AG08396 (cell line): ENCODE measurements at regions not wholly inside any gene's neighbourhood (a gene's known extent, or its start where the extent isn't known, plus 50 kb on each side); places are given as distances from the start of the nearest gene placed in this dataset.

Experiments used
- DNase-seq: peaks from one replicate; pipeline ENCODE4 v3.0.0; 2012; ENCODE audit warnings: low spot score, mixed read lengths

DNA sequence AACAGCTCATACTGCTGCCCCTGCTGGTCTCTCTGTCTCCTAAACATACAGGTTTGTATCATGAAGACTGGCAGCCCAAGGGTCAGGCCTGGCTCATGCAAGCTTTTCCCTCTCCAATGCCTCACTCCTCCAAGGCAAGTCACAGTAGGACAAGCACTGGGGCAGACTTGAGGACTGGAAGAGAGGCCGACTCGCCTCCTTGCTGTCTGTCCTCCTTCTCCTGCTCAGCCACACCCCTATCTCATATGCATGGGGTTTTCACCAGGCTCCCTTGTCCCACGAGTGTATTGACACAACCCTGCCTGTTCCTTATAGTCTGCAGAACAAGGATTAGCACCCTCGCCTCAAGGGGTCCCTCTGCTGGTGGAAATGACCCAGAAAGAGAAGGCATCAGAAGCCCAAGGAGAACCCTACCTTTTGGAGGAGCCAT, 223.7 kb downstream of the SOX11 start:
- DNase-seq, result no peak

DNA sequence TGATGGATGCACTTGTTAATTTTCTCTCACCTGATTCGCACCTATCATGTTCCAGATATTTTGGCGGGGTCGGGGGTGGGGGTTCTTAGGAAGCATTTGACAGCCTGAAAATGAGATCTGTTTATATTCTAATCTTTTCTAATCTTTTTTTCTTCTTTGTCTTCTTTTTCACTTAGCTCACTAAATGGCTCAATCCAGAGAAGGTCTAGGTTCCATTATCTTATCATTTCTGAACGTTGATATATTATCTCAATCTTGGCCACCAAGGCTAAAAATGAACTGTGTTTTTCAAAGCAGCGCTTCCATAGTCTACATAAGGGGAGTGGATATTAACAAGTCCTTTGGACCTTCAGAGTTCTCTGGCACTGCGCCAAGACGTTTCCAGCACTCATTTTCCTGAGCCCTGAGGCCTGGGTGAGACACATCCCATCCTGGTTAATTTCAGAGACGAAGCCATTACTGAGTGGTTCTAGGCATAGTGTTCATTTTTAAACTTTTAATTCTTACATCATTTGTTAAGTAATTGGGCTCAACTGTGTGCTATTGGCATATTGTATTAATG, 229.0 kb downstream of the SOX11 start:
- DNase-seq, result no peak

DNA sequence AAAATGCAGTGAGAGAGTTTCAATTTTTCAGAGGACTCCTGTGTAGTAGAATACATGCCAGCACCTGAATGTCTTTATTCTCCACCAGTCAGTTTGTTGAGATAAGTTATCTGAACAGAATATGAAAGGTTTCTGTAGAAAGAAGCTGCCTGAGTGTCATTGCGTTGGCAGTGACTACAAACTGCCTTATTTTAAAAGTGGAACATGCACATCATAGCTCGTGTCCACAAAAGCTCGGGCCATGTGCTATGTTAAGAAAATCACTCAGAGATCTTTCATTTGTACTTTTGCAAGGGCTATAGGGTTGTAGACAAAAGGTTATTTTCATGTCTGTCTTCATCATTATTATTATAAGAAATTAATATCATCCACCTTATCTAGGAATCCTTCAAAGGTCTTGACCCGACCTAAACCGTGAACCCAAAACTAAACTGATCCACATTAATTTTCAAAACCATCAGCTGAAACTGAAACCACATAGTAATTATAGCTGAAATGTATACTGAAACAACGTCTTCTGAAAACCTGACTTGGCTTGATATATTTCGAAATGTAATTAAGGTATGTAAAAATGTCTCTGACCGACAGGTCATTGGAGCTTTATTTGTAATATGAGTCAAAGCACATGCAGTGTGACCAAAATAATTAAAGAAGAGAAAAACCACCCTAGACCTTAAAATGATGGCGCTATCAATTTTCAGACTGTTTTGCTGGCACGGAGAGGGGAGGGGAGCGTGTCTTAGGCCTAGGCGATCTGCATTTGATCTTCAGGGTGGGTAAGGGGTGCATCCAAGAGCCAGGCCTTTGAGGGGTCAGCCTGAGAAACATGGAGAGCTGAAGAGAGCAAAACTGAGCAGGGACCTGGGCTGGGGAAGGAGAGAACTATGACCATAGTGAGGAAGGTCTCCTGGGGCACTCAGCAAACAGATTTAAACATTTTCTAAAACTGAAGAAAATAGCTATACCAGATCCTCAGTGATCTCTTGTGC, 232.1 kb downstream of the SOX11 start:
- no peak for DNase-seq

DNA sequence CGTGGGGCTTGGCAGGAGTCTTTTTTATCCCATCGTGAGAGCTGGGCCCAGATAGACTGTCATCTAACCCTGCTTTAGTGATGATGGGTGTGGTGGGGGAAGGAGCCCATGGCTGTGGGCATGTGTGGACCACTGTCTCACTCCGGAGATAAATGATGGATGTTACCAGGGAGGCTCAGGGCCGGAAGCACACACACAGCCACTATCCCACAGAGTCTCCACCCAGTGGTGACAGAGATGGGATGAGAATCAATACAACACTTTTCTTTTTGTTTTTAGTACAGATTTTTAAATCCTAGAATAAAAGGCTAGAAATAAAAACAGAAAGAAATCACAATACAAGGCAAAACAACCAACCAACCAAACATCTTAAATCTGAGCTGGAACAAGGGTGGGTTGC, 233.4 kb downstream of the SOX11 start:
- no peak for DNase-seq

DNA sequence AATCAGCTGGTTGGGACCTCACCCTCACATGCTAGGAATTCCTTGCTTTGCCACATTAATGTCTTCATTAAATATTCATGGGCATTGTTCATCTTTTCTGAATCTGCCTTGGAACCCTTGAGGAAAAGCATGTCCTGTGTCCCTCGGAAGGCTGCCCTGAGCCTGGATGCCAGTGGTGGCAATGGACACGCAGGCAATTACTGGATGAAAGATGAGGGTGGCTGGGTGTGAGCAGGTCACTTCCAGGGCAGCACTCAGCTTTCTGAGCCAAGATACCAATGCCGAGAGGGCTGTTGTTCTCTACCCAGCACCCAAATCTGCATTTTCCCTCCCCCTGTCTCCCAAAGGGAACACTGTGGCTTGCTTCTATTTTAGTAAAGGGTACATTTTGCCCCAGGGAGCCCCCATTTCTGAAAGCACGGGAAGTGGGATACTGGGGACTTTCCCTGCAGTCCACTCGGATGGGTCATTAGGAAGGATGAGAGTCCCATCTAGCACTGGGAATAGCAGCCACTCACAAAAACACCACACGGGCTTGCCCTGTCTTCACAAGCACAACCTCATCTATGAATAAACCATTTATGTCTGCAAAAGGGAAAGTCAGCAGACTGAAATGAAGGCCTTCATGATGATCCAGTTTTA, 234.8 kb downstream of the SOX11 start:
- no peak for DNase-seq

DNA sequence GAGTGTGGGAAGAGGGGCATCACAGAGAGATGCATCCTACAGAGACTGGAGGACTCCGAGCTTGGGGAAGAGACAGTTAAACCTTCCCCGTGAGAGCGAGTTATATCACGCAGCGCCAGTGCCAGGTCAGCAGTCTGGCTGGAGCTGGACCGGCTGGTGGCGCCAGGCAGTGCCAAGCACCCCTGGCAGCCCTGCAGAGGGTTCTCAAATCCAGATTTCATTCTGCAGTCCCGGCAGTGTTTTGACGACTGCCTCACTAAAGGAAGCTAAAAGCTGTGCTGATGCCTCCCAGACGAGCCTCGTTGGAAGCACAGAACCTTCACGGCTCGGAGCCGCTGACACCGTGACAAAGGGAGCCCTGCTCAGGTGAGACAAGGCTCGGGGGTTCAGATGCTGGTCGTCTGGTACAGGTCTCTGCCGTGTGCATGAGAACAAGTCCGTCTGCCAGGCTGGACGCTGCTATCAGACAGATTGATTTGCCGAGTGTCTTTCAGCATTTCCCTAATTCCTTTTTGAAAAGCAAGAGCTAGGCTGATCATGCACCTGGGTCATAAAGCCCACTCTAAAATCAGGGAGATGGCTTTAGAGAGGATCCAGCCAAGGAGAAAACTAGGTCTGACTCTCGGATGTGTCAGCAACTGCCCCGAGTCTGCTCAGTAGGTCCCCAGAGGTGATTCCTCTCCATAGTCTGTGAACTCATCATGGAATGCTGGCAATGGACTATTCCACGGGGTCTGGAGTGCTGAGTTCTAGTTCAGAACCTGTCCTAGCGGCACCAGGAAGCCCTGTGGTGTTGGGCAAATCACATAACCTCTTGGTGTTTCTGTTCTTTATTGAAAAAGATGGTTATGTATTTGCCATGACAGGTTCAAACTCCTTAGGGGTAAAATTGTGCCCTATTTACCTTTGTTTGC, 240.6 kb downstream of the SOX11 start:
- DNase-seq, result no peak

DNA sequence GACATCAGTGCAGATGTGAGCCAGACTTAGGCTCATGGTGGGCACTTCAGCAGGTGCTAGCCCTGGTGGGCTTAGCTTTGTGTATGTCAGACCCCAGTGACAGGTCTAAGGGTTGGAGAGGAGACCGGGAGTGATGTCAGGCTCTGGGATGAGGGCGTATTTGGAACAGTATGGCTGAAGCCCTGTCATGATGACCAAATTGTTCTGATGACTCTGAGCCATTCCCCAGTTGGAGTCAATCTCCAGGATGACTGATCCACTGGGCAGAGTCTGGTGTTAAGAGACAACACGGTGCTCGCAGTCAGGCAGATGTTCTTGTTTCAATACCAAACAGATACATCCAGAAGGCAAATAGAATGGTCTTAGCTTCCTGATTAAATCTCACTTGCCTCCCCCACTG, 241.5 kb downstream of the SOX11 start:
- no peak for DNase-seq

DNA sequence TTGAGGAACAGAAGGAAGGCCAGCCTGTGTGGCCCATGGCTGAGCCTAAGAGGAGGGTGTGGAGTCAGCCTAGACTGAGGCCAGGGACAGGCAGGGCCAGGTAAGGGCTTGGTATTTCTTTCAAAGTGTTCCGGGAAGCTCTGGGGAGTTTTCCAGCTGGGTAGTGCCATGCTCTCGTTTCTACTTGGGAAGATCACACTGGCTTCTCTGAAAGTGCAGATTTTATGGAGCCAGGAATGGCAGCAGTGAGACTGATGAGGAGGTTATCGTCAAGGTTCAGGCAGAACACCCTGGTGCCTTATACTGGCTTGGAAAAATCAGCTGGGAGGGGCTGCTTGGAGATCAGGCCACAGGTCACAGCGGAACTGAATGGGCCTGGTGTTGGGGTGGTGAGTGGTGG, 245.1 kb downstream of the SOX11 start:
- DNase-seq, result no peak

DNA sequence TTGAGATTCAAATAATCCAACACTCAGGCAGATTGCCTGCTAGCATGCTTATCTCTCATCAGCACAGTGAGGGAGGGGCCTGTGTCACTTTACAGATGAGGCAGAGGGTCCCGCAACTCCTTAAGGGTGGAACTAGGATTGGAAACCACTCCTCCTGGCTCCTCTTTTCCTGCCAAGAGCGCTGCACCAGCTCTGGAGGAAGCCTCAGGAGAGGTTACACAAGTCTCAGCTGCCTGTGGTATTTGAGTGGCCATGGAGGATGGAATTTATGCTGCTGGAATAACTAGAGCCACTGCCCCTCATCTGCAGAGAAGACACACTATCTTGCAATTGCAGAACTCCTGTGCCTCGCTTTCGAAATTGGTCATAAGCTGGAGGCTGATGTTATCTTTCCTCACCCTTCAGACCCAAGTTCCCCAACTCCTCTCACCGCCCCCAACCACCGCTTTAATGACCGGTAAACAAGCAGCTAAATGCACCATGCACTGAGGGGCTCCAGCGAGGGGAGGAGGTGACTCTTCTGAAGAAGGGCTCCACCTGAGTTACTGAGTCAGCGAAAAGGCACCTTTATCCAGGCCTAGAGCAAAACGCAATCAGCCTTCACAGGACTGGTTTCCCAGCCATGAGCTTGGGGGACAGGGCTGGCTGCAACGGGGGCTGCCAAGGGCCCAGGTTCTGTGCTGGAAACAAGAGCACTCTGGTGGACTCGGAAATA, 245.8 kb downstream of the SOX11 start:
- DNase-seq, result no peak

DNA sequence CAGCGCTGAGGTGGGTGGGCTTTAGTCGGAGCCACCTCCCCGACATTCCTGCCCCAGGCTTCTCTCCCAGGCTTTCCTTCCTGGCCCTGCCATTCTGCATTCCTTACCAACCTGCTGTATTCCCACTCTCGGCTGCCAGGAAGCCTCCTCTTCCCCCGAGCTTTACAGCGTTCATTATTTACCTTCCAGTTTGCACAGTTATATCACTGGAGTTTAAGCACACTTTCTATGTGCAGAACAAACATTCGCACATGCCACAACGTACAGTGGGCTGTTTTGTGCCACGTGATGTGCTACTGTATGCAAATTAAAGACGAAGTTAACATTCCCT, 246.3 kb downstream of the SOX11 start:
- no peak for DNase-seq

DNA sequence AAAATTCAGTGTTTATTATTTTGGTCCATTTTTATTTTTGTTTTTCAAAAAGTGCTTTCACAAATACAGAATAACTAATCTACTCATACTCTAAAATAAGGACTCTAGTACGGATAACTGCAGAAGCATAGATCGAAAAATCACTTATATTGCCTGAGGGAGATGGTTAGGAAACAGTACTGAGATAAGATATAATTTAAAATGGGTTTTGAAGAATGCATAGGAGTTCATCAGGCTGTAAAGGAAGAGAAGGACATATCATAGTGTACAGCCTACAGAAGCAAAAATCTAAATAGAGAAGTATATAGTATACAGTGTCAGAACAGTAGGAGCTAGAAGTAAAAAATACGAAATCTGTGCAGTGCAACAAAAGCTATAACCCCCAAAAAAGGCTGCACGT, 247.4 kb downstream of the SOX11 start:
- no peak for DNase-seq

DNA sequence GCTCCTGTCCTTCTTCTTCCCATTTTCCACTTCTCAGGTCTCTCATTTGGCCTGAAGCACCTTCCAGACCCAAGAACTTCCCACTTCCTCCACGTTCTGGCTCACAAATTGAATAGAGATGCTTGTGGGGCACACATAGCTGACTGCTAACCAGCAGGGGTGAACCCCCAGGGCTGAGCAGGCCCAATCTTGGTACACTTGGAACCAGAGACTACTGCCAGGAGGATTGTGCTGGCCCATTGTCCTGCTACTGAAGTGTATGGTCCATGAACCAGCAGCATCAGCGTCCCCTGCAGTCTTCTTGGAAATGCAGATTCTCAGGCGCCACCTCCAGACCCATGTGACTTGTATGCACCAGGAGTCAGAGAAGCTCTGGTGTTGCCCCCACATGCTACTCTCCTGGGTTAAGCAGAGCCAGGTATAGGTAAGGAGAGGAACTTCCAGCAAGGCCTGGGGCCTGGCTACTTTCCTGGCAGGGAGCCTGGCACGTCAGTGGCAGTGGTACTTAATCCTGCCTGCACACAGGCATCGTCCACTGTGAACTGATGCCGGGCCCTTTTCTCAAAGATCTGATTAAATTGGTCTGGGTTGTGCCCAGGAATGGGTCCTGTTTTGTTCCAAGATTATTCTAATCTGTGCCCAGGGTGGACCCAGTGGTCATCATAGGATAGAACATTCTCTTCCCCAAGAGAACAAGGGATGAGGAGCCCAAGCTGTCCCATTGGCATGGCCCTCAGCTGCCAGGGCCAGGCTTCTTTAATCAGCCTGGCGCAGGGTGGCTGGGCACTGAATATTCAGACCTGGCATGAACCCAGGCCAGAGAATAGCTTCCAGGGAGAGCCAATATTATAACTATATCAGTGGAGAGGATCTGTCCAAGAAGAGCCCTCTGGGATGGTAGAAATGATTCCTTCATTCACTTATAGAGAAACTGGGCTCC, 248.7 kb downstream of the SOX11 start:
- no peak for DNase-seq

DNA sequence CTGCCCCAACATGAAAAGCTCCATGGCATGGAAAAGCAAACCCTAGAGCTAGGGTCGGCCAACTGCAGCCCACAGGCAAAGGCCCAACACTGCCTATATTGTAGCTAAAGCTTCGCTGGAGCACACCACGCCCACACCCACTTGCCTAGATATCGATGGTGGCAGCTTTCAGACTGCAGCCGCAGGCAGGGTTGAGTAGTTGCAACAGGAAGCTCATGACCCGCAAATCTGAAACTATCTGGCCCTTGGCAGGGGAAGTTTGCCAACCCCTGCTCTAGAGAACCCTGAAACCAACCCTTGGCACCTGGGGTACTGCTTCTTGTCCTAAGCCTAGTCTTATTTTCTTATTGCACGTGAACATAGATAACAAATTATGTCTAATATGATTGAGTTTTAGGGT, 250.0 kb downstream of the SOX11 start:
- no peak for DNase-seq

DNA sequence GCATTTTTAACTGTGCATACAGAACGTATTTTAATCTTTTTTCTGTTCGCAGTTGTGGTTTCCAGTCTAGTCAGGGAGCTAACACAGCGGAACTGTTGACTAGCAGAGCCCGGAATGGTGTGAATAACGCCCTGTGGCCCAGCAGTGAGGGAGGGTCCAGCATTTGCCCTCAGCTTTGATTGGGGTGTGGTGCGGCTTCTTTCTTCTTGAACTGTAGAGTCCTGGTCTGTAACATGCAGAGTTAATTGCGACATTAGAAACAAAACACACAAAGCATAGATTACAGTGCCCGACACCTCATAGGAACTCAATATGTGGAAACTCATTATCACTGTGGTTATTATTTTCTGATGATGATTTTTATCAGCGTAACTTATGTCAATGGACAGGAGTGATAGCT, 253.6 kb downstream of the SOX11 start:
- no peak for DNase-seq

DNA sequence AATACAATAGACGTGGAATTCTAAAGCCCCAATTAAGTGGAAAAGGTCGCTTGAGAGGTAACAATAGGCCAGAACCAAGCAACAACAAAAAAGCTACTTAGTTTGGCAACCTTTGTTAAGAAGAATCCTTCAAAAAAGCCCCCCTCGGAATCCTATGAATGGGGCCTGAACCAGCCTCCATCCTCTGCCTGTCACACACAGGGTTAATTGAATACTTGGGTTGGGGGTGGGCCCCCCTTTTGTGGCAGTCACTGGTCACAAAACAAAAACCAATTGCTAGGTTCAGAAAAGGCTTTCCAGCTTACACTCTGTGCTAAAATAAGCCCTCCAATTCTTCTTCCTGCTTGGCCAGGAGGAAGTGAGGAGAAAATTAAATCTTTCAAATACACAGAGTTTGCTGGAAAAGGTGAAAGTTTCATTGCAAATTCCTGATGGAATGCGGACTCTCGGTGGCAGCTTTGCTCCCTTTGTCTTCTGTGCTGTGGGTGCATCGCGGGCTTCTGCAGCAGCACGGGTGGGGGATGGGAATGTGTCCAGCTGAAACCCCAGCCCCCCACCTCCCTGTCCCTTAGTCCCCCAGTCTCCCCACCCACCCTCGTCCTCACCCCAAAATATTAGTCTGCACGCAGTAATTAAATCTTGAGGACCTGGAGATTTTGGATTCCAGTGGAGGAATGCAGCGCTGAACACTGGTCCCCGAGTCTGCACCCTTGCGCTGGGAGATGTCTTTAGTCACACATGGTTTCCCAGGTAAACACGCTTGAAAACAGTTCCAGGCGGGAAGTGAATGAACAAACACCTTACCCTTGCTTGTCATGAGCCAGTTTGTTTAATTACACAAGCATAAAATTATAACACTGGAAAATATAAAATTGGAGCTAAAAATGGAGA, 254.3 kb downstream of the SOX11 start:
- no peak for DNase-seq

DNA sequence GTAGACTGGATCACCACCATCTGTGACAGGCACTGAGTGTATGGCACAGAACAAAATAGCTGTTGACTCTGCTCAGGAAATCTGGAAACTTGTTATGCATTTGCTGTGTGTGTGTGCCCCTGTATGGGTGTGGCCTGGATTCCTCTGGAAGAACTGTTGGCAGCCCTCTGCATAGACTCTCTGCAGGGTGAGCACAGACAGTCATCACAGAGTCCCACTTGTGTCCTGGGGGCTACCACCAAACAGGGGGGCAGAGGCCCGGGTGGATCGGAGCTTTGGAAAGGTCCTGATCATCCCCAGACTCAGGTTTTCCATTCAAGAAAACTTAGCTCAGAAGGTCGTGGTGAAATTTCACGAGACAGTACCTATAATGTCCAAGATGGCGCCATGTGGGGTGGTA, 258.6 kb downstream of the SOX11 start:
- no peak for DNase-seq

DNA sequence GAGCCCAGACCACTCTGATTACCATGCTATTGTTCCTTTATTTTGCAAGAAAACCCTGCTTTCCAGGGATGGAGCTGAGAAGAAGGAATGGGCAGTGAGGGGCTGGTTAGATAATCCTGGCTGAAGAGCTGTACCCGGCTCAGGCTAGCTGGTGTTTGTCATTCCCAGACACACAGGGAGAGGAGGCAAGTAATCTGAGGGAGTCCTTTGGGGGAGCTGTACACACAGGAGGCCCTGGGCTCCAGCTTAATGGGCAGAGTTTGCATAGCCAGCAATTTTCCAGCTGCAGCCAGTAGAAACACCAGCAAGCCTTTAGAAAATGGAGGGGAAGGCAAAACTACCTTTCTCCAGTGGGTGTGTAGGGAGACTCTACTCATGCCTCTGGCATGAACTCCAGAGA, 259.3 kb downstream of the SOX11 start:
- DNase-seq, result no peak

DNA sequence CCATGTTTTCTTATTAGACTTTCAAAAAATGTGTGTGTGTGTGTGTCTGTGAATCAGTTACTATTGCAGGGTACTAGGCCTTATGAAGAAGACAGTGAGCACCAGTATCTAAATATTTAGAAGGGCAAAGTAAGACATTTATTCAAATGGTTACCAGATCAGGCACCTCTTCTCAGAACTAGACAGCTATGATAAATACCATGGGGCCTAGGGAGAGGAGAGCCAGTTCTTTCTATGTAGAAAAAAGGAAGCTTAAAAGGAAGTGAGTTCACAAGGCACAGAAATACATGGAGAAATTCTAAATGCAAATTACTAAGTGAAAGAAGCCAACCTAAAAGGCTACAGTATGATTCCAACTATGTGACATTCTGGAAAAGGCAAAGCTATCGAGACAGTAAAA, 261.3 kb downstream of the SOX11 start:
- no peak for DNase-seq

DNA sequence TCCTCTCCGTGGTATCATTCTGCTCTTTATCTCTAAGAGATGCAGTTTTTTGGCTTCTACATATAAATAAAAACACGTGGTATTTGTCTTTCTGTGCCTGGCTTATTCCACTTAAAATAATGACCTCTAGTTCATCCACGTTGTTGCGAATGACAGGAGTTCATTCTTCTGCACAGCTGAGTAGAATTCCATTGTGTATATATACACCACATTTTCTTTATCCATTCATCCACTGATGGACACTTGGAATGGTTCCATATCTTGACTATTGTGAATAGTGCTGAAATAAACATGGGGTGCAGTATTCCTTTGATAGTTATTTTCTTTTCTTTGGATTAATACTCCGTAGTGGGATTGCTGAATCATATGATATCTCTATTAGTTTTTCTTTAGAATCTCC, 262.3 kb downstream of the SOX11 start:
- DNase-seq, result no peak
